Neuronal stem cell (in vitro differentiated cells): ENCODE measurements at regions not wholly inside any gene's neighbourhood (a gene's known extent, or its start where the extent isn't known, plus 50 kb on each side); places are given as distances from the start of the nearest gene placed in this dataset.

Source experiments
- DNase-seq: peaks from one replicate; pipeline ENCODE4 v3.0.0-alpha.2; 2013; ENCODE audit warnings: low spot score
- H2AFZ ChIP-seq: one replicate; pipeline ENCODE4 v1.6.1; 2013; ENCODE audit warnings: mild to moderate bottlenecking, low read length, inconsistent platforms
- H2AK5ac ChIP-seq: 2 replicates; pipeline ENCODE4 v1.6.1; 2013; ENCODE audit warnings: low read depth, mild to moderate bottlenecking, inconsistent platforms, low read length, moderate library complexity, mixed read lengths
- H2BK120ac ChIP-seq: 2 replicates; pipeline ENCODE4 v1.6.1; 2013; ENCODE audit warnings: low read depth, mild to moderate bottlenecking, inconsistent platforms, low read length, moderate library complexity, mixed read lengths
- H2BK12ac ChIP-seq: one replicate; pipeline ENCODE4 v1.6.1; 2013; ENCODE audit warnings: low read length, inconsistent platforms
- H2BK15ac ChIP-seq: 2 replicates; pipeline ENCODE4 v1.6.1; 2013; ENCODE audit warnings: mild to moderate bottlenecking, low read length, inconsistent platforms, mixed read lengths
- H2BK5ac ChIP-seq: one replicate; pipeline ENCODE4 v1.6.1; 2013; ENCODE audit warnings: inconsistent platforms, mild to moderate bottlenecking, low read length, moderate library complexity
- H3K14ac ChIP-seq: one replicate; pipeline ENCODE4 v1.6.1; 2013; ENCODE audit warnings: low read length, inconsistent platforms
- H3K18ac ChIP-seq: 2 replicates; pipeline ENCODE4 v1.6.1; 2013; ENCODE audit warnings: low read length, inconsistent platforms
- H3K23ac ChIP-seq: 2 replicates; pipeline ENCODE4 v1.6.1; 2013; ENCODE audit warnings: low read depth, mild to moderate bottlenecking, mixed read lengths, low read length, inconsistent platforms; ENCODE audit not compliant: poor library complexity
- H3K27ac ChIP-seq: replicated peaks from 3 replicates; pipeline ENCODE4 v1.5.1; 2013; ENCODE audit warnings: low read length, inconsistent platforms
- H3K27me3 ChIP-seq, 3 experiments: 2 replicates each; pipeline ENCODE4 v1.6.1; 2013; ENCODE audit warnings: low read length in 3 of 3, mild to moderate bottlenecking in 2 of 3, inconsistent platforms in 1 of 3, low read depth in 1 of 3, mixed read lengths in 1 of 3, moderate library complexity in 1 of 3; ENCODE audit not compliant: control insufficient read depth in 3 of 3, insufficient read depth in 3 of 3
- H3K36me3 ChIP-seq, 2 donors: replicated peaks in 1 of 2; 2 replicates each; pipeline ENCODE4 v1.6.1; 2013; ENCODE audit warnings: low read length in 2 of 2; ENCODE audit not compliant: control insufficient read depth in 2 of 2, insufficient read depth in 2 of 2
- H3K4ac ChIP-seq: 2 replicates; pipeline ENCODE4 v1.6.1; 2013; ENCODE audit warnings: inconsistent platforms, mild to moderate bottlenecking, low read length, moderate library complexity
- H3K4me1 ChIP-seq, 2 donors: 1 replicate in 1 of 2; 2 replicates in 1 of 2; pipeline ENCODE4 v1.6.1; 2013; ENCODE audit warnings: low read length in 2 of 2, low read depth in 1 of 2; ENCODE audit not compliant: control insufficient read depth in 2 of 2, insufficient read depth in 1 of 2
- H3K4me2 ChIP-seq: one replicate; pipeline ENCODE4 v1.6.1; 2013; ENCODE audit warnings: mild to moderate bottlenecking, low read length, inconsistent platforms; ENCODE audit not compliant: insufficient read depth, poor library complexity, severe bottlenecking
- H3K4me3 ChIP-seq, 2 donors: 2 replicates each; pipeline ENCODE4 v1.5.1; 2013; ENCODE audit warnings: low read length in 2 of 2, mild to moderate bottlenecking in 2 of 2, inconsistent platforms in 1 of 2, moderate library complexity in 1 of 2
- H3K79me1 ChIP-seq: one replicate; pipeline ENCODE4 v1.6.1; 2013; ENCODE audit warnings: low read depth, mild to moderate bottlenecking, inconsistent platforms, low read length, moderate library complexity
- H3K9ac ChIP-seq: one replicate; pipeline ENCODE4 v1.6.1; 2013; ENCODE audit warnings: mild to moderate bottlenecking, low read depth, low read length, inconsistent platforms; ENCODE audit not compliant: poor library complexity
- H3K9me3 ChIP-seq, 2 donors: replicated peaks in 1 of 2; 2 replicates each; pipeline versions ENCODE3 to v1.6.1; 2013; ENCODE audit warnings: low read length in 2 of 2, mild to moderate bottlenecking in 2 of 2, inconsistent platforms in 1 of 2, low read depth in 1 of 2, mixed read lengths in 1 of 2, moderate library complexity in 1 of 2; ENCODE audit not compliant: control insufficient read depth in 2 of 2, insufficient read depth in 1 of 2
- H4K8ac ChIP-seq: one replicate; pipeline ENCODE4 v1.6.1; 2013; ENCODE audit warnings: low read depth, mild to moderate bottlenecking, inconsistent platforms, low read length, moderate library complexity
- H4K91ac ChIP-seq: one replicate; pipeline ENCODE4 v1.6.1; 2013; ENCODE audit warnings: low read length, low read depth, mild to moderate bottlenecking, inconsistent platforms; ENCODE audit not compliant: poor library complexity
- WGBS, 2 donors: extraction: QIAGEN DNeasy Blood & Tissue Kit; methylation state at CpG; one replicate each; pipeline ENCODE4 v1.1.7; 2013; ENCODE audit warnings: missing lambda C conversion rate in 2 of 2, mixed read lengths in 1 of 2; ENCODE audit not compliant: insufficient read length in 2 of 2, insufficient replicate concordance in 1 of 2; ENCODE audit errors: extremely low coverage in 2 of 2; 5-methylcytosine and 5-hydroxymethylcytosine counted together

GRCh38 chr7:109178342-109178741, 608.7 kb downstream of the DNAJB9 start:
- H3K14ac ChIP-seq, result no peak overlapping the region
- no peak overlapping the region for H4K91ac ChIP-seq
- H2BK12ac ChIP-seq, result no peak overlapping the region
- H3K4me2 ChIP-seq, result no peak overlapping the region
- no peak overlapping the region for H2AFZ ChIP-seq
- H3K9me3 ChIP-seq, result no peaks in the 10 kb centered on the region
- H3K36me3 ChIP-seq, result no peaks in the 10 kb centered on the region
- H3K4me1 ChIP-seq, result no peaks in the 10 kb centered on the region
- no peak overlapping the region for H4K8ac ChIP-seq
- WGBS, 2 donors, result no CpG with 5 or more reads among the region's 2 CpGs
- H3K18ac ChIP-seq, result no peak overlapping the region
- no peak overlapping the region for H3K4ac ChIP-seq
- H2BK15ac ChIP-seq, result no peak overlapping the region
- no peak overlapping the region for H2AK5ac ChIP-seq
- no peak overlapping the region for H2BK120ac ChIP-seq
- no peaks in the 10 kb centered on the region for H3K79me1 ChIP-seq
- no peak overlapping the region for H2BK5ac ChIP-seq
- no peak overlapping the region for H3K27ac ChIP-seq
- H3K27me3 ChIP-seq, result no peaks in the 10 kb centered on the region
- H3K9ac ChIP-seq, result no peak overlapping the region
- no peak overlapping the region for H3K4me3 ChIP-seq
- no peak for DNase-seq
- H3K23ac ChIP-seq, result no peak overlapping the region

- Histone ChIP-seq H2BK15ac (no peak overlapping the region), H3K23ac (no peak overlapping the region), H3K4me2 (no peak overlapping the region), H2AK5ac (no peak overlapping the region), H2AFZ (no peak overlapping the region), H2BK5ac (no peak overlapping the region), H4K8ac (no peak overlapping the region), H3K4me3 (no peak overlapping the region), H3K79me1 (no peaks in the 10 kb centered on the region), H3K9ac (no peak overlapping the region), H3K4me1 (no peaks in the 10 kb centered on the region), H3K4ac (no peak overlapping the region), H3K9me3 (no peaks in the 10 kb centered on the region), H3K36me3 (no peaks in the 10 kb centered on the region), H3K27me3 (no peaks in the 10 kb centered on the region), H3K27ac (no peak overlapping the region), H4K91ac (no peak overlapping the region), H2BK12ac (no peak overlapping the region), H2BK120ac (no peak overlapping the region), H3K18ac (no peak overlapping the region), H3K14ac (no peak overlapping the region)
- no peak for DNase-seq
- WGBS, 2 donors, result no CpG with 5 or more reads among the region's 3 CpGs
These were observed 609.9 kb downstream of the DNAJB9 start for GRCh38 chr7:109179601-109180000.

DNA sequence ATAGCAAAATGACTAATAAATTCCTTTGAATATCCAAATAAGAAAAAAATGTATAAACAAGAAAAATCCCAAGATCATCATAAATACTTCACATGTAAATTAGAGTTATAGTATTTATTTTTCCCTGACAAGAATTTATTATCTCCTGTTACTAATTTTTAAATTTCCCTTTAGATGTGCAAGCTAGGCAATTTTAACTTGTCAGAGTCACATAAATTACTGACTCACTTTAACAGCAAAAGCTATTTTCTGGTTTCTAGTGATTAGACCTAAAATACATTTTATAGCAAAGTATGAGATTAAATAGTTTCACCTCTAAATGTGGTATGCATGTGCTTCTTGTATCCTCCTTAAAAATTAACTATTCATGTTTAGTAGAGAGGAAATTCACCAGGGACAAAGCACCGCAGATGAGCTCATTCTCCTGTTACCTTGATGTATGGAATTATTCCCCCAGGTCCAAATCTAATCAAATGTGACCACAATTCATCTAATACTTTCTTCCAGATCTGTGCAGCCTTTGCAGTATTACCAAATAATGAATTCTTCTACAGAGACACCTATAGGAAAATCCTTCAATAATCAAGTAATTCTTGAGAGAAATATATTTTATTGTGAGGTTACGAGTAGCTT, 621.2 kb downstream of the DNAJB9 start:
- no peak overlapping the region for H3K23ac ChIP-seq
- no peak overlapping the region for H4K8ac ChIP-seq
- no peaks in the 10 kb centered on the region for H3K9me3 ChIP-seq
- H2AFZ ChIP-seq, result no peak overlapping the region
- no peaks in the 10 kb centered on the region for H3K79me1 ChIP-seq
- H4K91ac ChIP-seq, result no peak overlapping the region
- H3K27ac ChIP-seq, result no peak overlapping the region
- no peak for DNase-seq
- no peaks in the 10 kb centered on the region for H3K4me1 ChIP-seq
- H2BK15ac ChIP-seq, result no peak overlapping the region
- H3K4me2 ChIP-seq, result no peak overlapping the region
- no peak overlapping the region for H3K14ac ChIP-seq
- H2BK12ac ChIP-seq, result no peak overlapping the region
- H3K36me3 ChIP-seq, result no peaks in the 10 kb centered on the region
- H3K9ac ChIP-seq, result no peak overlapping the region
- WGBS, 2 donors, result no CpG with 5 or more reads among the region's 2 CpGs
- H3K4ac ChIP-seq, result no peak overlapping the region
- H2AK5ac ChIP-seq, result no peak overlapping the region
- H2BK5ac ChIP-seq, result no peak overlapping the region
- H3K27me3 ChIP-seq, result no peaks in the 10 kb centered on the region
- H3K4me3 ChIP-seq, result no peak overlapping the region
- H3K18ac ChIP-seq, result no peak overlapping the region
- H2BK120ac ChIP-seq, result no peak overlapping the region

DNA sequence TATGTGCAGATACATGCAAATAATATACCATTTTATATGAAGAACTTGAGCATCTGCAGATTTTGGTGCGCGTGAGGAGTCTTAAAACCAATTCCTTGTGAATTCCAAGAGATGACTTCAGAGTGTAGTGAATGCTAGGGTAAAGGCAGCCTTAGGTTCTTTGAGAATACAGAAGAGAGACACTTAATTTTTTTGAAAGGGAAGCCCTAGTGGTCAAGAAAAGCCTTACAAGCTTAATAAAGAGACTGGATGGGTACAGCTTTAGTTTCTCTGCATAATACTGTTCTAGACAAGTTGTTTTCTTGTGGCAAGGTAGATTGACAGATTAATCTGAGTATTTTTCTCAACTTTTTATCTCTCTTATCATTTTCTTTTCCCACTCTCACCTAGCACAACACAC, 636.5 kb downstream of the DNAJB9 start:
- no peak overlapping the region for H3K9ac ChIP-seq
- no peak overlapping the region for H3K14ac ChIP-seq
- no peak overlapping the region for H3K4ac ChIP-seq
- H3K4me3 ChIP-seq, result no peak overlapping the region
- DNase-seq, result no peak
- no peak overlapping the region for H3K23ac ChIP-seq
- no peak overlapping the region for H3K27ac ChIP-seq
- no peak overlapping the region for H2BK12ac ChIP-seq
- no peaks in the 10 kb centered on the region for H3K36me3 ChIP-seq
- no peak overlapping the region for H4K8ac ChIP-seq
- H2BK120ac ChIP-seq, result no peak overlapping the region
- H2AFZ ChIP-seq, result no peak overlapping the region
- WGBS, 2 donors, result no CpG with 5 or more reads among the region's 2 CpGs
- no peak overlapping the region for H2AK5ac ChIP-seq
- H3K9me3 ChIP-seq, result no peaks in the 10 kb centered on the region
- no peak overlapping the region for H2BK5ac ChIP-seq
- H3K4me1 ChIP-seq, result no peaks in the 10 kb centered on the region
- no peak overlapping the region for H3K18ac ChIP-seq
- H3K27me3 ChIP-seq, result no peaks in the 10 kb centered on the region
- H3K4me2 ChIP-seq, result no peak overlapping the region
- H2BK15ac ChIP-seq, result no peak overlapping the region
- H3K79me1 ChIP-seq, result no peaks in the 10 kb centered on the region
- no peak overlapping the region for H4K91ac ChIP-seq
